ENCODE measurements at regions not wholly inside any gene's neighbourhood (a gene's known extent, or its start where the extent isn't known, plus 50 kb on each side); places are given as distances from the start of the nearest gene placed in this dataset.

DNA sequence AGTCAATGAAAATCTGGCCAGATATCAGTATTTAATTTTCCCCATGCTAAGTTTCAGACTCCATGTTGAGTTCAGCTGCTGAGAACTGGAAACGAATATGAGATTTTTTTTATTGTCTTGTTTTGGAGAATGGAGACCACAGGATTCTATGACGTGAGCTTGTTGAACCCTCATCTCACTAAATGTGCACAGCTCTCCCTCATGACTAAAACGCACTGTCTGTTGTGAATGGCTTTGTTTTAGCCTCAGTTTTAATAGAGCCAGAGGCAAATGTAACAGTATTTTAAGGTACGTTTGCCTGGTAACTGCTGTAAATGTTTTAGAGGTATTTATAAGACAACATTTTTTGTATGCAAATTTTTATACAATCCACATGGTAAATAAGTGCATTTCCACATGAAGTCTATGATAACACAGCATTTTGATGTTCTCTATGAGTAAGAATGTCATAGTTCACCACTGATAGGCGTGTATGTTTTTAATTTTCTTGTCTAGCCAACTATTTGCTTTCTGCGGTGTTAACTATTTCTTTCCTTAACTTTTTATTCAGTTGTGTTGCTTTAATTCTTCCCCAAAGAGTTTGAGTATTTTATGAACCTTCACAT lies 1159.3 kb upstream of the TENM3 start:
- H3K4me1 Mint-ChIP-seq, result no peaks in the 10 kb centered on the region
- no peaks in the 10 kb centered on the region for H3K27me3 Mint-ChIP-seq (ENCODE audit: low read depth)
- TF ChIP-seq, protein P1, sequence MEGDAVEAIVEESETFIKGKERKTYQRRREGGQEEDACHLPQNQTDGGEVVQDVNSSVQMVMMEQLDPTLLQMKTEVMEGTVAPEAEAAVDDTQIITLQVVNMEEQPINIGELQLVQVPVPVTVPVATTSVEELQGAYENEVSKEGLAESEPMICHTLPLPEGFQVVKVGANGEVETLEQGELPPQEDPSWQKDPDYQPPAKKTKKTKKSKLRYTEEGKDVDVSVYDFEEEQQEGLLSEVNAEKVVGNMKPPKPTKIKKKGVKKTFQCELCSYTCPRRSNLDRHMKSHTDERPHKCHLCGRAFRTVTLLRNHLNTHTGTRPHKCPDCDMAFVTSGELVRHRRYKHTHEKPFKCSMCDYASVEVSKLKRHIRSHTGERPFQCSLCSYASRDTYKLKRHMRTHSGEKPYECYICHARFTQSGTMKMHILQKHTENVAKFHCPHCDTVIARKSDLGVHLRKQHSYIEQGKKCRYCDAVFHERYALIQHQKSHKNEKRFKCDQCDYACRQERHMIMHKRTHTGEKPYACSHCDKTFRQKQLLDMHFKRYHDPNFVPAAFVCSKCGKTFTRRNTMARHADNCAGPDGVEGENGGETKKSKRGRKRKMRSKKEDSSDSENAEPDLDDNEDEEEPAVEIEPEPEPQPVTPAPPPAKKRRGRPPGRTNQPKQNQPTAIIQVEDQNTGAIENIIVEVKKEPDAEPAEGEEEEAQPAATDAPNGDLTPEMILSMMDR (IDR thresholded peaks at IDR 0.05; ENCODE audit: unreplicated experiment in 3 of 3), result no peak
- no peaks in the 10 kb centered on the region for H3K36me3 Mint-ChIP-seq (ENCODE audit: low read depth)
- no peak overlapping the region for H3K4me3 Mint-ChIP-seq
- H3K27ac Mint-ChIP-seq, result peak overlapping the region in 2 of 3 experiments; percentile 1 to 13
- H3K9me3 Mint-ChIP-seq, result no peaks in the 10 kb centered on the region

GRCh38 chr4:181085557-181085956 lies 1157.6 kb upstream of the TENM3 start:
- H3K4me1 Mint-ChIP-seq, result no peaks in the 10 kb centered on the region
- H3K27ac Mint-ChIP-seq, result no peak overlapping the region
- H3K27me3 Mint-ChIP-seq (ENCODE audit: low read depth), result no peaks in the 10 kb centered on the region
- no peaks in the 10 kb centered on the region for H3K36me3 Mint-ChIP-seq (ENCODE audit: low read depth)
- TF ChIP-seq, protein P1 (IDR thresholded peaks at IDR 0.05; ENCODE audit: unreplicated experiment in 3 of 3), result no peak
- no peaks in the 10 kb centered on the region for H3K9me3 Mint-ChIP-seq
- no peak overlapping the region for H3K4me3 Mint-ChIP-seq

DNA sequence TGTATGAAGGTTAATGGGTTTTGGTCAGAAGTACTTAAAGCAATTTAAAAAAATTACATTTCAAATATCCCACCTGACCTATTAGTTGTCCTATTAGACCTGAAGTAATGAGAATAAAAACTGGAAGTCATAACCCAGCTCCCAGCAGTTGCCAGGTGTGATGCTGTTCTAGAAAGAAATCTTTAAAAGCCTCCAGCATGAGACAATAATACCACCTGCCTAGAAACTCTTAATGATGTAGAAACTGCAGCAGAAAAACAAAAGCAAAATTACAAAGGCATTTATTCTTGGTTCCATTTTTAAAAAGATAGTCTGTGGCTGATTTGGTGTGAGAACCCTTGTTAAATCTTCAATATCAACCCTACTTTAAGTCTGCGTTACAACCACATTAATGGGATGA lies 1137.7 kb upstream of the TENM3 start:
- H3K27me3 Mint-ChIP-seq (ENCODE audit: low read depth), result no peaks in the 10 kb centered on the region
- no peak overlapping the region for H3K4me3 Mint-ChIP-seq
- H3K27ac Mint-ChIP-seq, result no peak overlapping the region
- TF ChIP-seq, protein P1 (IDR thresholded peaks at IDR 0.05; ENCODE audit: unreplicated experiment in 3 of 3), result no peak
- no peaks in the 10 kb centered on the region for H3K9me3 Mint-ChIP-seq
- no peaks in the 10 kb centered on the region for H3K4me1 Mint-ChIP-seq
- H3K36me3 Mint-ChIP-seq (ENCODE audit: low read depth), result no peaks in the 10 kb centered on the region

DNA sequence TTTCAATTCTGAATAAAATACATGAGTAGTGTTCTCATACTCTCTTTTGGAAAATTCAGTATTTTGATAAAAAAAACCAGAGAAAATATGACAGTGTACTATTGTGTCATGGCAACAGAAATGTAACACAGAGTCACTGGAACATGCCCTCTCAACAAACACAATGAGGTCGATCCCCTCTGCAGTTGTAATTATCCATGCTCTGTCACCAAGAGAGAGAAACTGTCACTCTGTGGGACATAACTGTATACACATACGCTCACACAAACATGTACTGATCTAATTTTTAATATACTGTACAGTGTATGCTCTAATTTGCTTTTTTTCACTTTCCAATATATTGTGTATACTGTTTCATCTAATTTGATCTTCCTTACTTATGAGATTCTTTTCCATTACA lies 1136.8 kb upstream of the TENM3 start:
- Mint-ChIP-seq H3K4me3 (no peak overlapping the region), H3K27me3 (ENCODE audit: low read depth) (no peaks in the 10 kb centered on the region), H3K4me1 (no peaks in the 10 kb centered on the region), H3K27ac (no peak overlapping the region), H3K36me3 (ENCODE audit: low read depth) (no peaks in the 10 kb centered on the region), H3K9me3 (no peaks in the 10 kb centered on the region)
- TF ChIP-seq, protein P1 (IDR thresholded peaks at IDR 0.05; ENCODE audit: unreplicated experiment in 3 of 3), result no peak

DNA sequence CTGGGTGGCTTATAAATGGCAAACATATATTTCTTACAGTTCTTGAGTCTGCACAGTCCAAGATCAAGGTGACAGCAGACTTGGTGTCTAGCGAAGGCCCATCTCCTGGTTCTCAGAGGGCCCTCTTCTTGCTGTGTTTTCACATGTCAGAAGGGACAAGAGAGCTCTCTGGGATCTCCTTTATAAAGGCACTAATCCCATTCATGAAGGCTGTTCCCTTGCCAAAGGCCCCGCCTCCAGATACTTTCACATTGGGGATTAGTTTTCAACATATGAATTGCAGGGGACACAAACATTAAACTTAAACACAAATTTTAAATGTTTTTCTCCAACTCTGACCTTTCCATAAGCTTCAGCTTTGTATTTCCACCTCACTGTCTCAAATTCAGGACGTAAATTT lies 1135.0 kb upstream of the TENM3 start:
- H3K27ac Mint-ChIP-seq, result no peak overlapping the region
- H3K36me3 Mint-ChIP-seq (ENCODE audit: low read depth), result no peaks in the 10 kb centered on the region
- TF ChIP-seq, protein P1 (IDR thresholded peaks at IDR 0.05; ENCODE audit: unreplicated experiment in 3 of 3), result no peak
- H3K4me3 Mint-ChIP-seq, result no peak overlapping the region
- H3K4me1 Mint-ChIP-seq, result no peaks in the 10 kb centered on the region
- no peaks in the 10 kb centered on the region for H3K27me3 Mint-ChIP-seq (ENCODE audit: low read depth)
- no peaks in the 10 kb centered on the region for H3K9me3 Mint-ChIP-seq

- Mint-ChIP-seq H3K27ac (peak overlapping the region in 1 of 3 experiments; percentile 43), H3K27me3 (ENCODE audit: low read depth) (no peaks in the 10 kb centered on the region), H3K4me3 (no peak overlapping the region), H3K9me3 (no peaks in the 10 kb centered on the region), H3K4me1 (peaks cover 7% of the 10 kb centered on the region), H3K36me3 (ENCODE audit: low read depth) (no peaks in the 10 kb centered on the region)
- TF ChIP-seq, protein P1 (IDR thresholded peaks at IDR 0.05; ENCODE audit: unreplicated experiment in 3 of 3), result no peak
Observed at GRCh38 chr4:181119186-181119585, 1124.0 kb upstream of the TENM3 start.
